OCI-M1 (cell line): ENCODE measurements at regions not wholly inside any gene's neighbourhood (a gene's known extent, or its start where the extent isn't known, plus 50 kb on each side); places are given as distances from the start of the nearest gene placed in this dataset.

Source experiments
- DNase-seq: peaks from one replicate; lab custom pipeline; 2025; lab: John Stamatoyannopoulos, UW

DNA sequence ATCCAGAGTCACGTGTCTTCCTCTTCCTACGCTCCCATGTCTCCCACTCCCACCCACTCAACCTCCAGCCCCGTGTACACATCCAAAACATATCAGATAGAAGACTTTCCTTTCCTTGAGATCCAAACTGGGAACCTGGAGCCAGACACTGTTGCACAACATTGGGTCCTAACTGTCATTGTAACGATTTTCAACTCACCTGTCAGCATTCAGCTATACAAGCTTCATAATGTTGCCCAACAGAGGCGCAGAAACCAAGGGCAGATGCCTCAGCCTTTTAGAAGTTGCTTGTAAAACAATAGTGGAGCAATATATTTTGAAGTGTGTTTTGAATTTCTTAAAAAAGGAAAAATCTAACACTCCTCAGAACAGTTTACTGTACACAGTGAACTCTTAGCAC, 84.9 kb upstream of the GLIS3 start:
- DNase-seq = no peak

DNA sequence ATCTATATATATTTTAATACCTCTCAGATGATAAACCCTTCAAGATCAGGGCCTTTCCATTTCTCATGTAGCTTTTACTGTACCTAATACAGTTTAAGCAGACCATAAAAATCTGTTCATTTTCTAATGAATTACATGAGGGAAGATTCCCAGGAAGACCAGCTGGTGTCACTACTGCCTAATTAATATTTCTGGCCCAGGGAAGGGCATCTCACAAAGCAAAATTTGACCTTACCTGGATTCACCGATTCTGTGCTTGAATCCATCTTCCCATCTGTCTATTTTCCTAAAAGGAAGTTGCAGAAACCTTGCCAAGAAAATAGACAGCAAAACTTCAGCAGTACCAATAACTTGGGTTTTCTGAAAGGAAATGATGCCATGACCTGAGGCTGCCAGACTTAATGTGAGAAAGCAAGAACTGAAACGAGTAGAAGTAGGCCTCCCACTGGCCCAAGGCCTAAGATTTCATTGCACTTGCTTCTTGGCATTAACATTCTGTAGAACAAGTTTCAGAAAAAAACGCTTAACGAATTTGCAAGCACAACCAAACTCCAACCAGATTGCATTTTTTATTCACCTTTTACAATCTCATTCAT, 83.0 kb upstream of the GLIS3 start:
- DNase-seq = peak; percentile 94

- DNase-seq = no peak
Measured at GRCh38 chr9:4381744-4382143, 81.9 kb upstream of the GLIS3 start.

GRCh38 chr9:4380406-4380805, 80.5 kb upstream of the GLIS3 start:
- DNase-seq = no peak

DNA sequence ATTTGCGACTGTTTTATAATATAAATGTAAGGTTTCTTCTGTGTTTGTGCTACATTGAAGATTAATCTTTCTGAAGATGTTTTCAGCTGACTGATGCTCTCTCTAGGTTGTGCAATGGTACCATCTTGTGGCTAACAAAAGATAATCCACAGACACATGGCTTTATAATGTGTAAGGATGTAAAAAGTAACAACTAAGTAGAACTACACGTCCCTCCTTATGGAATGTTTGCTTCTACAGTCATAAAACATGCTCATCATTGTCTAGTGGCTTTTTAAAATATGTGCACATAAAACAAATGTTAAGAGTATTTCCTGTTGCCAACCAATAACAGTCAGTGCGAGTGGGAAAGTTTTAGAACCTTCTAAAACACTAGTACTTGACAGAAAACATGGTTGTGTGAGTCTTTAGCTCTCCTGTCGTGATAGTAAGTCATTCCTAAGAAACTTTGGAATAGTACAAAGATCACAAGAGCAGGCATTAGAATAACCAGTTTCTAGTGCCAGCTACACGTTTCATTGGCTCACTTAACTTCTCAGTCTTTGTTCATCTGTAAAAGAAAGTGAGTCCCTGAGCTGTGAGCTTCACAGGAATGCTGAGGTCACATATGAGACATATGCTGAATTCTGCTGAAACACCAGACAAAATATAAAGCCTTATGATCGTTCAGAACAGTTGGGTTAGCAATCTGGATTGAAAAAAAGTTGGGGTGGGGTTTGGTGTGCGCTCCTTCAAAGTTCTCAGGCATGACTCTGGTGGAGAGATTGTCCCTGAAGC, 75.7 kb upstream of the GLIS3 start:
- DNase-seq = peak; percentile 95

GRCh38 chr9:4371108-4371507, 71.2 kb upstream of the GLIS3 start:
- no peak for DNase-seq

GRCh38 chr9:4370501-4370900, 70.6 kb upstream of the GLIS3 start:
- DNase-seq = no peak

DNA sequence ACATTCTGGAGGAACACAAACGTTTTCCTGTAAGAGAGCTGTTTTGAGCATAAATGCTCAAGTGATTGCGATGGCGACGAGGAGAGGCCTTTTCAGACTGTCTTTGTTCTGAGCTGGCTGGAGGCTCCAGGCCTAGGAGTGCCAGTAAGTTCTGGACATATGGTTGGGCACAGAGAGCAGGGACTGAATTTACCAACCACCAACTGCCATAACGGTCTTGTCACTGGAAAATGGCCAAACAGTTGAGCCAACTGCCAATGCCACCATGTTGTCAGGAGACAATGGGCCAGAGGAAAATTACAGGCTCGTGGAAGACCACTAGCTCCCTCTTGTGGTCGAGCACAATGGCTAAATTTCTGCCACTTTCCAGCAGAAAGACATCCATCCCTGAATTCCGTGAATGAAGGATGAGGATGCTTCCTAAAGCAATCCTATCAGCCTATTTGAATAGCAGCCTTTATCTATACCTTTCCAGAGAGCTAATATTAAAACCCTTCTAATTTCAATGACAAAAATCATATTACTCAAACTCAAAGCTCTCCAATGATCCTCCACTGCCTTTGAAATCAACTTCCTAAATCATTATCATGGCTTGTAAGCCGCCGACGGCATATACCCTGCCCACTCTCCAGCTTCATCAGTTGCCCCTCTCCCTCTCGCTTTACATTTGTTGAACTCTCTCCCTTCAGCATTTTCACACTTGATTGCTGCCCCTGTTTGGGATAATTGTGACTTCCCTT, 66.9 kb upstream of the GLIS3 start:
- DNase-seq = peak; percentile 99

- no peak for DNase-seq
Measured at GRCh38 chr9:4365055-4365454, 65.2 kb upstream of the GLIS3 start.

- DNase-seq = peak; percentile 80
Measured at GRCh38 chr9:4362281-4362680, 62.4 kb upstream of the GLIS3 start.

DNA sequence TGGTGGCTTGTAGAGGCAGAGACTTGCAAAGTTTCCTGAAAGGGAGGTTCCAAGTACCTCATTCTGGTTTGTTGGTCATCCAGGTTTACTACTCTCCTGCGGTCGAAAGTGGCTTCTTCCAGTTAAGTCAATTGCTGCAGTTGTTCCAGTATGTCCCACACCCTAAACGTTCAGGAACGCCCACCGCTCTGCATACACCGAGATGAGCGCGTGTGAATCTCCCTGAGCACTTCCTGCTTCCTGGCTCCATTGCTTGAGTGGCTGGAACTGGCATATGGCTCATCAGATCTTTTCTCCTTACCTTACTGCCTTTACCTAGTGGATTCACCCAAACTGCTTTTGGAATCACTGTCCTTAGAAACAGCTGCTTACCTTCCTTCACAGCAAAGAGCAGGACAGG, 59.1 kb upstream of the GLIS3 start:
- DNase-seq = no peak

DNA sequence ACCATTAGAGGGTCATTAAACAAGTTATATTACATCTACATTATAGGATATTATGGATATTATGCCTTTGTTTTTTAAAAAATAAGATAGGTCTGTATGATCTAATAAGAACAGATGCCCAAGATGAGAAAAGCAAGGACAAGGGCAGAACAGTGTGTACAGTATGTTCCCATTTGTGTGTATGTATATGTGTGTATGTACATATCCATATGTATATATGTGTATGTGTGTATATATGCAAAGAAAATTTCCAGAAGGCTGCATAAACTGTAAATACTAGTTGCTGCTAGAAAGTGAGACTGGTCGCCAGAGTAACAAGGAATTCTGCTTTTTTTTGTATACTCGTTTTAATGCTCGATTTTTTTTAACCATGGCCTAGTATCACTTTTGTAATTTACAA, 58.1 kb upstream of the GLIS3 start:
- DNase-seq = no peak

GRCh38 chr9:4356306-4356705, 56.4 kb upstream of the GLIS3 start:
- DNase-seq = no peak

DNA sequence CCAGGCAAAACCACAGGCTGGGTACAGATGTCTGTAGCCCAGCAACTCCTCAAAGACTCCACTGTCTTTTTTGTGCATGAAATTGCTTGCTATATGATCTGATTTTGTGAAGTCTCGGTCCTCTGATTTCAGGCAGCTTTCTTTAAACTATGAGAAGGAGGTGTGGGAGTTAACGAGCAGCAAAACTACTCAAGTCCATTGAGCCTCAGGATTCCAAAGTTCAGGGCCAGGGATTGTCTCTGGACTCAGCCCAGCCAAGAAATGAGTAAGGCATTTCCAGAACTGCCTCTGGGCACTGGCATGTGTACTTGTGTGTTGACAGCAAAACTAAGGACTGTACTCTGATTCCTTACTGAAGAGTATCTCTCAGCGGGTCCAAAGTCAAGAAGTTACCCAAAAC, 53.4 kb upstream of the GLIS3 start:
- DNase-seq = no peak

- no peak for DNase-seq
Measured at GRCh38 chr9:4349816-4350418, 50.0 kb upstream of the GLIS3 start.
